ENCODE measurements at regions not wholly inside any gene's neighbourhood (a gene's known extent, or its start where the extent isn't known, plus 50 kb on each side); places are given as distances from the start of the nearest gene placed in this dataset.
A peak's percentile ranks its signal among the peaks of the same experiment; 100 is the strongest.

DNA sequence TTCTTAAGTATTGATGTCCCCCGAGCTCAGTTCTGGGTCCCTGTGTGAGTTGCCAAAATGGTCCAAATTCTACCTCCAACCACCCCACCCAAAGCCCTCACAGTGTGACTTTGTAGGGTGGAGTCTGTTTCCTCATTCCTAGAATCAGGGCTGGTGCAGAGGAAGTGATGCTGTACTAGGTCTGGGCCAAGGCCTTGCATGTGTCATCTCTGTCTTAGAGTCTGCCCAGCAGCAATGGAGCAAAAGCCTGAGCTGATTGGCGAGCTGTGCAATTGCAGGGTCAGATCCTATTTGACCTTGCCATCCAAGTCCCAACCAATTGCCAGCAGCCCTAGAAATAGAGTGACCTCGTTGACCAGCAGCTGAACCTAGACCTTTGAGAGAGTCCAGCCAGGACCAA is 97.0 kb upstream of the ANKRD10 start:
- no peak for TF ChIP-seq FOXM1 (IDR thresholded peaks at IDR 0.05; ENCODE audit: borderline replicate concordance)
- TF ChIP-seq, protein P1, sequence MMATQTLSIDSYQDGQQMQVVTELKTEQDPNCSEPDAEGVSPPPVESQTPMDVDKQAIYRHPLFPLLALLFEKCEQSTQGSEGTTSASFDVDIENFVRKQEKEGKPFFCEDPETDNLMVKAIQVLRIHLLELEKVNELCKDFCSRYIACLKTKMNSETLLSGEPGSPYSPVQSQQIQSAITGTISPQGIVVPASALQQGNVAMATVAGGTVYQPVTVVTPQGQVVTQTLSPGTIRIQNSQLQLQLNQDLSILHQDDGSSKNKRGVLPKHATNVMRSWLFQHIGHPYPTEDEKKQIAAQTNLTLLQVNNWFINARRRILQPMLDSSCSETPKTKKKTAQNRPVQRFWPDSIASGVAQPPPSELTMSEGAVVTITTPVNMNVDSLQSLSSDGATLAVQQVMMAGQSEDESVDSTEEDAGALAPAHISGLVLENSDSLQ (IDR thresholded peaks at IDR 0.05) = no peak
- TF ChIP-seq ARNT (IDR thresholded peaks at IDR 0.05) = no peak
- TF ChIP-seq CTBP1 (IDR thresholded peaks at IDR 0.05; ENCODE audit: borderline replicate concordance) = no peak
- TF ChIP-seq BHLHE40 (IDR thresholded peaks at IDR 0.05; ENCODE audit: borderline replicate concordance) = no peak
- TF ChIP-seq NFRKB (IDR thresholded peaks at IDR 0.05) = no peak
- TF ChIP-seq SP1 (IDR thresholded peaks at IDR 0.05) = no peak
- no peak for TF ChIP-seq TARDBP (IDR thresholded peaks at IDR 0.05)
- TF ChIP-seq SUZ12 (IDR thresholded peaks at IDR 0.05) = no peak
- no peak for TF ChIP-seq ZNF384 (IDR thresholded peaks at IDR 0.05)
- POLR2A ChIA-PET = no interaction called here
- CTCF ChIA-PET = no interaction called here
- DNase-seq (ENCODE audit: extremely low spot score) = no peak

DNA sequence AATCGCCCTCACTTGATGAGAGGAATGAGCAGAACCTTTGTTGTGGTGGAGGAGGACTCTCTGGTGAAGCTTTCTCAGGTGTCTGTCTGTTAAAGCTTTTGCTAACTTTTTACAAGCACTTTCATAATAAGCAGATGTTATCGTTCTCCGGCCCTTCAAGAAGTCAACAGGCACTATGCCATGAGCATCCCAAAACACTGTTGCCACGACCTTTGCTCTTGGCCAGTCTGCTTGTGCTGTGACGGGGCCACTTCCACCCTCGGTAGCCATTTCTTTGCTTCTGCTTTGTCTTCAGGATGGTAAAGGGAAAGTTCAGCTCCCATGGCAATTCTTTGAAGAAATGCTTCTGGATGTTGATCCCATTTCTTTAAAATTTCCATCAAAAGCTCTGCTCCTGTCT is 93.5 kb upstream of the ANKRD10 start:
- ChIA-PET CTCF (interaction anchor here (0.6 to 1.4 kb wide), 2 partner anchors 60 to 283 kb away, joined by 3 read pairs; no protein-coding TSS in a partner anchor), POLR2A (no interaction called here)
- DNase-seq (ENCODE audit: extremely low spot score) = no peak
- TF ChIP-seq L3MBTL2 (conservative IDR thresholded peaks at IDR 0.05) (no peak), ARNT (IDR thresholded peaks at IDR 0.05) (no peak)

DNA sequence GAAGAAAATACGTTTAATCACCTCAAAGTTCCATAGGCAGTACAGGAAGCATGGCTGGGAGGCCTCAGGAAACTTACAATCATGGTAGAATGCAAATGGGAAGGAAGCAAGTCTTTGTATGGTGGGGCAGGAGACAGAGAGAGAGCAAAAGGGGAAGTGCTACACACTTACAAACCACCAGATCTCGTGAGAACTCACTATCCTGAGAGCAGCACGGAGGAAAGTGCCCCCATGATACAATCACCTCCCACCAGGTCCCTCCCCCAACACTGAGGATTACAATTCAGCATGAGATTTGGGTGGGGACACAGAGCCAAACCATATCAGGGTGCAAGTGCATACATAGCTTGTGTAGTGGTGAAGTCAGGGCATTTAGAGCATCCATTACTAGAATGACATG is 92.3 kb upstream of the ANKRD10 start:
- CTCF ChIA-PET = no interaction called here
- no peak for DNase-seq (ENCODE audit: extremely low spot score)
- TF ChIP-seq NFRKB (IDR thresholded peaks at IDR 0.05) (no peak), FOXA1 (IDR thresholded peaks at IDR 0.05) (no peak), LEF1 (IDR thresholded peaks at IDR 0.05; ENCODE audit: borderline replicate concordance) (no peak), SUZ12 (IDR thresholded peaks at IDR 0.05) (no peak), BHLHE40 (IDR thresholded peaks at IDR 0.05; ENCODE audit: borderline replicate concordance) (no peak), ARNT (IDR thresholded peaks at IDR 0.05) (no peak), FOXK2 (IDR thresholded peaks at IDR 0.05) (no peak), SP1 (IDR thresholded peaks at IDR 0.05) (no peak), HDGF (IDR thresholded peaks at IDR 0.05; ENCODE audit: borderline replicate concordance) (no peak), ZNF384 (IDR thresholded peaks at IDR 0.05) (no peak), CTBP1 (IDR thresholded peaks at IDR 0.05; ENCODE audit: borderline replicate concordance) (no peak), TARDBP (IDR thresholded peaks at IDR 0.05) (no peak), ELF4 (IDR thresholded peaks at IDR 0.05) (no peak), FOXM1 (IDR thresholded peaks at IDR 0.05; ENCODE audit: borderline replicate concordance) (no peak), L3MBTL2 (conservative IDR thresholded peaks at IDR 0.05) (no peak)
- TF ChIP-seq, protein P1 (IDR thresholded peaks at IDR 0.05) = no peak
- POLR2A ChIA-PET = no interaction called here

DNA sequence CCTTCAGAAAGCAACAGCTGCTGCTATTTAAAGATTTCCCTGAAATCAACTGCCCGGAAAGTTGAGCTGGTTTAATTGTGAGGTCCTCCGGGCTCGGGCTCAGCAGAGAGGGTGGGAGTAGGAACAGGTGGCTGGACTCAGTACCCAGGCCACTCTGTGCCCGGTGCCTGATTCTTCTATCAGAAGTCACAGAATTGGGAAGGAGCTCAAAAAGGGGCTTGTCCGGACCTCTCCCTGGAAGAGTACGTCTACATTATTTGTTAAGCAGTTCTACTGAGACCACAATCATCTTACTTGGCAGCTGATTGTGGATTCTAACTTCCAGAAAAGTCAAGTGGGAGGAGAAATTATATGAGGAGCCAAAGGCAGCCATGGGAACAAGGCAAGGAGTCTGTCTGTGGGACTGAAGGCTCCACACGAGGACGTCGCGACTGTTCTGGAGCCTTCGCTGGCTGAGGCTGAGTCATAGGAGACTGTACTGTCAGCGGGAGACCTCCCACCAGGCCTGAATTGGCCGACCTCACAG is 91.7 kb upstream of the ANKRD10 start:
- POLR2A ChIA-PET = no interaction called here
- TF ChIP-seq FOXA1 (IDR thresholded peaks at IDR 0.05) (no peak), HDGF (IDR thresholded peaks at IDR 0.05; ENCODE audit: borderline replicate concordance) (no peak), LEF1 (IDR thresholded peaks at IDR 0.05; ENCODE audit: borderline replicate concordance) (no peak), BHLHE40 (IDR thresholded peaks at IDR 0.05; ENCODE audit: borderline replicate concordance) (no peak), ELF4 (IDR thresholded peaks at IDR 0.05) (no peak), ZNF384 (IDR thresholded peaks at IDR 0.05) (no peak), CTBP1 (IDR thresholded peaks at IDR 0.05; ENCODE audit: borderline replicate concordance) (no peak), ARNT (IDR thresholded peaks at IDR 0.05) (no peak), SP1 (IDR thresholded peaks at IDR 0.05) (no peak), FOXM1 (IDR thresholded peaks at IDR 0.05; ENCODE audit: borderline replicate concordance) (no peak), SUZ12 (IDR thresholded peaks at IDR 0.05) (no peak), NFRKB (IDR thresholded peaks at IDR 0.05) (no peak), L3MBTL2 (conservative IDR thresholded peaks at IDR 0.05) (no peak), FOXK2 (IDR thresholded peaks at IDR 0.05) (no peak), TARDBP (IDR thresholded peaks at IDR 0.05) (no peak)
- TF ChIP-seq, protein P1 (IDR thresholded peaks at IDR 0.05) = no peak
- DNase-seq (ENCODE audit: extremely low spot score) = peak; percentile 9
- CTCF ChIA-PET = no interaction called here

DNA sequence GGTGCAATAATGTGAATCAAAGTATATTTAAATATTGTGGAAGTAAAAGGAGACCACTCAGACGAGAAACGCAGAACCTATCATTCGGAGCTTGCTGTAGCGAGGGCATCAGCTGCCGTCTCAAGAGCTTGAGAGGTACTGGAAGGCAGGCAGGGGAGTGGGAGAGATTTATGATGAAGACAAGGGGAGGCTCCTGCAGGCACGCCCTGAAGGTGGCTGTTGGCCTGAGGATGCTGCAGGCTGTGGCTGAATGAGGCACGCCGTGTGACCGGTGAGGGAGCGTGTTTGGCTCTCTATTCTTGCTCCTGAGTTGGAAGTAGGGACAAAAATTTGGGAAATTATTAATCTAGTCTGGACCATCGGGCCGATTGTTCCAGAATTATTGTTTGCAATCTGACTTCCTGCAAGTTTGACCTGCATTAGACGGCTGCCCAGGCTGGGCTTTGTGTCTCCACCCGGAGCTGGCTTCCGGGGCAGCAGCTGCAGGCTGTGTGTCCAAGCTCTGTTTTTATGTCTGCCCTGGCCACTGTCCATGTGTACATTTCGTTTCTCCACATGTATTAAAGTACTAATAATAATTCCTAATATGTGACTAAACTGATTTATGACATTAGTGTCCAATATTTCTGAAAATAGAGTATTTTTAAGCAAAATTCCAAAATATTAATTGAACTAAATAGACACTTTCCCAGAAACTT is 91.1 kb upstream of the ANKRD10 start:
- TF ChIP-seq ARNT (IDR thresholded peaks at IDR 0.05) (no peak), FOXK2 (IDR thresholded peaks at IDR 0.05) (no peak), SP1 (IDR thresholded peaks at IDR 0.05) (no peak), L3MBTL2 (conservative IDR thresholded peaks at IDR 0.05) (no peak), FOXM1 (IDR thresholded peaks at IDR 0.05; ENCODE audit: borderline replicate concordance) (no peak), CTBP1 (IDR thresholded peaks at IDR 0.05; ENCODE audit: borderline replicate concordance) (no peak), ZNF384 (IDR thresholded peaks at IDR 0.05) (no peak), ELF4 (IDR thresholded peaks at IDR 0.05) (no peak), BHLHE40 (IDR thresholded peaks at IDR 0.05; ENCODE audit: borderline replicate concordance) (no peak)
- TF ChIP-seq, protein P1 (IDR thresholded peaks at IDR 0.05) = no peak
- DNase-seq (ENCODE audit: extremely low spot score) = no peak
- POLR2A ChIA-PET = no interaction called here
- CTCF ChIA-PET = no interaction called here

All from HEK293T (cell line).